Keratinocyte (primary cell): ENCODE measurements at regions not wholly inside any gene's neighbourhood (a gene's known extent, or its start where the extent isn't known, plus 50 kb on each side); places are given as distances from the start of the nearest gene placed in this dataset.

Experiments
- DNase-seq: peaks from one replicate; pipeline ENCODE4 v3.0.0-alpha.2; 2011; ENCODE audit warnings: low read depth, missing footprints, low spot score
- FAIRE-seq: peaks from 2 replicates; lab custom pipeline; 2011; peaks lifted over from hg19 to GRCh38; lab: Jason Lieb, UNC
- H2AFZ ChIP-seq: 2 replicates; pipeline ENCODE4 v1.6.0; 2012; ENCODE audit warnings: low read length, control low read depth, inconsistent platforms; ENCODE audit not compliant: control insufficient read depth
- H3K27ac ChIP-seq: 2 replicates; pipeline ENCODE4 v1.5.1; 2011; ENCODE audit warnings: low read length; ENCODE audit not compliant: control insufficient read depth, insufficient read depth
- H3K27me3 ChIP-seq: 3 replicates; pipeline ENCODE4 v1.6.0; 2011; ENCODE audit warnings: low read length; ENCODE audit not compliant: control insufficient read depth, insufficient read depth; ENCODE audit errors: extremely low read depth
- H3K36me3 ChIP-seq, 2 experiments: 2 replicates in 1 of 2; 3 replicates in 1 of 2; pipeline ENCODE4 v1.5.1; 2011; ENCODE audit warnings: low read length in 2 of 2, mild to moderate bottlenecking in 1 of 2; ENCODE audit not compliant: control insufficient read depth in 2 of 2, insufficient read depth in 2 of 2; ENCODE audit errors: extremely low read depth in 1 of 2
- H3K4me1 ChIP-seq: 3 replicates; pipeline ENCODE4 v1.5.1; 2011; ENCODE audit warnings: low read length; ENCODE audit not compliant: control insufficient read depth, insufficient read depth; ENCODE audit errors: extremely low read depth
- H3K4me2 ChIP-seq: 3 replicates; pipeline ENCODE4 v1.6.0; 2011; ENCODE audit warnings: low read depth, low read length; ENCODE audit not compliant: control insufficient read depth, insufficient read depth; ENCODE audit errors: extremely low read depth
- H3K4me3 ChIP-seq, 3 experiments: fragments of 200-600 bp in 1 of 3; sonication (generic) in 1 of 3; 2 replicates in 2 of 3; 3 replicates in 1 of 3; pipeline ENCODE4 v1.5.1; 2011 to 2016; ENCODE audit warnings: low read length in 3 of 3, mild to moderate bottlenecking in 3 of 3, control low read depth in 2 of 3, inconsistent platforms in 1 of 3, low read depth in 1 of 3, mixed read lengths in 1 of 3, mixed run types in 1 of 3, moderate library complexity in 1 of 3; ENCODE audit not compliant: control insufficient read depth in 2 of 3, insufficient read depth in 2 of 3; ENCODE audit errors: extremely low read depth in 1 of 3
- H3K79me2 ChIP-seq: 2 replicates; pipeline ENCODE4 v1.6.0; 2012; ENCODE audit warnings: low read length; ENCODE audit not compliant: control insufficient read depth, insufficient read depth
- H3K9ac ChIP-seq: 3 replicates; pipeline ENCODE4 v1.6.0; 2011; ENCODE audit warnings: low read length; ENCODE audit not compliant: control insufficient read depth, insufficient read depth; ENCODE audit errors: extremely low read depth
- H3K9me1 ChIP-seq: 3 replicates; pipeline ENCODE4 v1.6.0; 2011; ENCODE audit warnings: low read length; ENCODE audit not compliant: control insufficient read depth, insufficient read depth; ENCODE audit errors: extremely low read depth
- H3K9me3 ChIP-seq: 2 replicates; pipeline ENCODE4 v1.5.1; 2012; ENCODE audit warnings: low read depth, low read length; ENCODE audit not compliant: control insufficient read depth
- H4K20me1 ChIP-seq: 3 replicates; pipeline ENCODE4 v1.6.0; 2011; ENCODE audit warnings: low read length; ENCODE audit not compliant: control insufficient read depth, insufficient read depth; ENCODE audit errors: extremely low read depth
- CTCF ChIP-seq, 3 experiments: IDR thresholded peaks in 1 of 3; conservative IDR thresholded peaks in 1 of 3; optimal IDR thresholded peaks in 1 of 3; 2 replicates in 2 of 3; 3 replicates in 1 of 3; pipeline versions ENCODE3 to v1.5.1; 2011; ENCODE audit warnings: low read length in 3 of 3, mild to moderate bottlenecking in 3 of 3, moderate library complexity in 2 of 3, control low read depth in 1 of 3, inconsistent platforms in 1 of 3; ENCODE audit not compliant: insufficient read depth in 2 of 3; ENCODE audit errors: extremely low read depth in 1 of 3
- EZH2 ChIP-seq: IDR thresholded peaks from one replicate; pipeline ENCODE4 v1.6.1; 2012; ENCODE audit warnings: inconsistent platforms, mild to moderate bottlenecking, low read length, moderate library complexity
- dilution Hi-C: fragments of 300-500 bp; cut with MboI; formaldehyde crosslinking; loops from one replicate; pipeline ENCODE4 v1.7.0; 2020; ENCODE audit warnings: low sequenced_read_pairs; ENCODE audit not compliant: extremely low pct_ligation_motif_present

DNA sequence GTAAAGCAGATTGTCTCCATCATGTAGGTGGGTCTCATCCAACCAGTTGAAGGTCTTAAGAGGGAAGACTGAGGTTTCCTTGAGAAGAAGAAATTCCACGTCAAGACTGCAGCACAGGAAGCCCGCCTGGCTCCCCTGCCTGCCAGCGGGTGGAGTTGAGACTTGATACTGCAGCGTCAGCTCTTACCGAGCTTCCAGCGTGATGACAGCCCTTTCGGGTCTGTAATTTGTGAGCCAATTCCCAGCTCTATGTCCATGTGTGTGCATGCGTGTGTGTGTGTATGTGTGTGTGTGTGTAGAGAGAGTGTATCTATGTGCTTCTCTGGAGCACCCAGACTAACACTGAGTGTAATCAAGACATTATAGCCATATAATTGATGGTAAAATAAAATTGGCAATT, 379.7 kb upstream of the IRX2 start:
- Histone ChIP-seq H3K9me3 (no peaks in the 10 kb centered on the region), H3K4me2 (no peak overlapping the region), H3K27ac (no peak overlapping the region), H3K36me3 (no peaks in the 10 kb centered on the region), H4K20me1 (no peaks in the 10 kb centered on the region), H3K4me3 (no peak overlapping the region), H3K79me2 (no peaks in the 10 kb centered on the region), H3K9me1 (no peaks in the 10 kb centered on the region), H3K4me1 (no peaks in the 10 kb centered on the region), H3K9ac (no peak overlapping the region), H2AFZ (no peak overlapping the region), H3K27me3 (no peaks in the 10 kb centered on the region)
- dilution Hi-C loops: no loop called here
- TF ChIP-seq CTCF (optimal IDR thresholded peaks at IDR 0.05 in 1 of 3, IDR thresholded peaks at IDR 0.05 in 1 of 3, conservative IDR thresholded peaks at IDR 0.05 in 1 of 3; ENCODE audit: extremely low read depth in 1 of 3, insufficient read depth in 2 of 3, low read length in 3 of 3) (no peak), EZH2 (no peak)
- DNase-seq: no peak
- no peak for FAIRE-seq

- no peak for DNase-seq
- no peaks in the 10 kb centered on the region for H4K20me1 ChIP-seq
- no peaks in the 10 kb centered on the region for H3K9me3 ChIP-seq
- H3K27me3 ChIP-seq: no peaks in the 10 kb centered on the region
- no peak overlapping the region for H3K9ac ChIP-seq
- dilution Hi-C loops: no loop called here
- TF ChIP-seq EZH2 (no peak), CTCF (optimal IDR thresholded peaks at IDR 0.05 in 1 of 3, IDR thresholded peaks at IDR 0.05 in 1 of 3, conservative IDR thresholded peaks at IDR 0.05 in 1 of 3; ENCODE audit: extremely low read depth in 1 of 3, insufficient read depth in 2 of 3, low read length in 3 of 3) (no peak)
- no peak overlapping the region for H3K27ac ChIP-seq
- no peak overlapping the region for H2AFZ ChIP-seq
- H3K36me3 ChIP-seq: no peaks in the 10 kb centered on the region
- H3K4me1 ChIP-seq: no peaks in the 10 kb centered on the region
- H3K79me2 ChIP-seq: no peaks in the 10 kb centered on the region
- no peak overlapping the region for H3K4me3 ChIP-seq
- no peaks in the 10 kb centered on the region for H3K9me1 ChIP-seq
- H3K4me2 ChIP-seq: no peak overlapping the region
- no peak for FAIRE-seq
Observed at GRCh38 chr5:3129252-3129651, 377.8 kb upstream of the IRX2 start.
